ACHN (cell line): ENCODE measurements at regions not wholly inside any gene's neighbourhood (a gene's known extent, or its start where the extent isn't known, plus 50 kb on each side); places are given as distances from the start of the nearest gene placed in this dataset.

Experiments used
- DNase-seq: peaks from one replicate; pipeline ENCODE4 v3.0.0-alpha.2; 2015
- in situ Hi-C: cut with HindIII; loops from 2 replicates; pipeline ENCODE4 v1.10.0; 2017; ENCODE audit warnings: low sequenced_read_pairs, low pct_ligation_motif_present, low pct_unique_long_range_greater_than_20kb

DNA sequence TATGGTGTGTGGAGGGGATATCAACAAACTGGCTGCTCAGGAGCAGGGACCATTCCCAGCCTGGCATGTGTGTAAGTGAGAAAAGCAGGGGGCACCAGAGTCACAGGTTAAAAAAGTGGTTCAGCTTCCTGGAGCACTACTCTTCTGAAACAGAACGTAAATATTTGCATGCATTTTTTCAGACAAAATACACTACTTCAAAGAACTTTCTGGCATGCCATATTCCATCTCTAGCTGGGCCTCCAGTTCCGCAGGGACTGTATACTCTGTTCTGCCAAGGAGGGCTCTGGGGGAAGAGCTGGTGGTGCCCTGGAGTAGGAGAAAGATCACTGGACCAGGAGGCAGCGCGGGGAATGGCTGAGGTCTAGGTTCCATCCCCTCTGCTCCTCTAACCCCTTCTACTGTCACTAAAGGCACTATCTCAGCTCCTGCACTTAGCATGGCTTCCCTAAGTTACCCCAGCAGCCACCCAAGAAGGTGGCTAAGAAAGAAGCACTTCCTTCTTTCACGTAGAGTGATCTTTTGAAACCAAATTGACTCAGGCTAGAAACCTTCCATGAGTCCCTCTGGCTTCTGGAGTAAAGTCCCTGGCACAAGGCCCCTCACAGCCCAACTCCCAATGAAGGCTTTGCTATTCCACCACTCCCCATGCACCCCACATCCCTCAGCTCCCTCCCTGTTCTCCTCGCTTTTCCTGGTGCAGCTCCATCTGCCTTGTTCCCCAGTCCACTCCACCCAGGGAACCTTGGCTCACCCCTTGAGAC lies 57.6 kb upstream of the CABLES1 start:
- DNase-seq, result peak; percentile 58
- in situ Hi-C loops, result no loop called here

DNA sequence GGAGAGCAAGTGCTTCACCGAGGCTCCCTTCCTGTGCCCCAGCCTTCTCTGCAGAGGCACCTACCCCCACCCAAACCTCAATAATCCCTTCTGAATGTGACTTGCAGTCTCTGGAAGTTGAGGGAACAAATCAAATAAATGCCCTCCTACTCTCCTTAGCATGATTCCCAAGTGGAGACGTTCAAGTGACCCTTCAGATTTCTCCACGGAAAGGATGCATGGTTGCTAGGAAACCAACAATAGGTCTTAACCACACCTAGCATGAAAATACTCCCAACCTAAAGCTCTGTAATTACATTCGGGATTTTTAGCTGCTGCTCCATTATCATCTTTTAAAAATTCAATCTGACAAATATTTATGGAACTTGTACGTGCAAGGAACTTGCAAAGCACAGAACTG lies 50.2 kb upstream of the CABLES1 start:
- DNase-seq, result no peak
- in situ Hi-C loops, result no loop called here
